GM21619 (cell line): ENCODE measurements at regions not wholly inside any gene's neighbourhood (a gene's known extent, or its start where the extent isn't known, plus 50 kb on each side); places are given as distances from the start of the nearest gene placed in this dataset.
"Not testable (repeated sequence)": the region's sequence is repeated elsewhere in the genome, so short reads cannot be mapped to it uniquely, and the experiment has no call there.

ENCODE experiments used
- ATAC-seq: cut with Tn5 transposase; IDR thresholded peaks from one replicate; pipeline ENCODE4 v1.9.1; 2021; ENCODE audit not compliant: unreplicated experiment

GRCh38 chr7:113030489-113030888, 56.1 kb downstream of the GPR85 start:
- no peak for ATAC-seq

DNA sequence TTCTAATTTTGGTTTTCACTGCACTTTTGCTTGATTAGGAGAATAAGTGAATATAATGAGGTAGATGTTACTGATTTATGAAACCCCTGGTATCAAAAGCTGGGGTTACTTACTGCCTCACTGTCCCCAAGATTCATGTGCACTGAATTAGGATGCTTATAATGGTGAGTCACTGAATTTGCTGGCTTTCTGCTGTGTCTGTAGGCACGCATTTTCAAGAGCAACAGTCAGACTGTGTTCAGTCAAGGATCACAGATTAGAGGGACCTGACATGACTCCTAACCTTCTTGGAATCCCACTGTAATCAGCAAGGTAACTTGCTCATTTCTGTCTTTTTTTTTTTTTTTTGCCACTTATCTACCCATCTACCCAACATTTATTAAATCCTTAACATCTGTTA, 59.7 kb downstream of the GPR85 start:
- no peak for ATAC-seq

GRCh38 chr7:113017144-113017857, 69.3 kb downstream of the GPR85 start:
- not testable (repeated sequence) for ATAC-seq

- ATAC-seq, result no peak
Observed at GRCh38 chr7:113015034-113015645, 71.5 kb downstream of the GPR85 start.

- ATAC-seq, result no peak
Observed at GRCh38 chr7:113013761-113014449, 72.7 kb downstream of the GPR85 start.

DNA sequence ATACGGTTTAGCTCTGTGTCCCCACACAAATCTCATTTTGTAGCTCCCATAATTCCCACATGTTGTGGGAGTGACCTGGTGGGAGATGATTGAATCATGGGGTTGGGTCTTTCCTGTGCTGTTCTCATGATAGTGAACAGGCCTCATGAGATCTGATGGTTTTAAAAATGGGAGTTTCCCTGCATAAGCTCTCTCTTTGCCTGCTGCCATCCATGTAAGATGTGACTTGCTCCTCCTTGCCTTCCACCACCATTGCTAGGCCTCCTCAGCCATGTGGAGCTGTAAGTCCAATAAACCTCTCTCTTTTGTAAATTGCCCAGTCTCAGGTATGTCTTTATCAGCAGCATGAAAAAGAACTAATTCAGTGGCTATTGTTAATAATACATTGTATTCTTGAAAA, 73.8 kb downstream of the GPR85 start:
- not testable (repeated sequence) for ATAC-seq

DNA sequence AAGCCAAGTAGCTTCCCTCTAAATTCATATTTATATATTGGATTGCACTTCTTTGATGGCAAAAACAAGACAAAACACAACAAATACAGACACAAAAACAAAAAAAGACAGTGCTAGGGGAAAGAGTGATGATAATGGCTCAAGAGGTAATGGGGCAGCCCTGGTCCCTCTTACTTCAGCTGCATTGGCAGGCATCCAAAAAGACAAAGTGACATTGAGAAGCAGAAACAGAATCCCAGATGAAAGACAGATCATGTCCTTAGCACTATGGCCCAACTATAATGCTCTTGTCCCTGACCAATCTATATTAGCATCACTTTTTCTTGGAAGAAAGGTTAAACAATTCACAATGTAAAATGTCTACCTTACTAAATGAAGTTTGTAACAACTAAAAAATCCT, 76.2 kb downstream of the GPR85 start:
- no peak for ATAC-seq

- no peak for ATAC-seq
Observed at GRCh38 chr7:113008755-113009154, 77.9 kb downstream of the GPR85 start.

DNA sequence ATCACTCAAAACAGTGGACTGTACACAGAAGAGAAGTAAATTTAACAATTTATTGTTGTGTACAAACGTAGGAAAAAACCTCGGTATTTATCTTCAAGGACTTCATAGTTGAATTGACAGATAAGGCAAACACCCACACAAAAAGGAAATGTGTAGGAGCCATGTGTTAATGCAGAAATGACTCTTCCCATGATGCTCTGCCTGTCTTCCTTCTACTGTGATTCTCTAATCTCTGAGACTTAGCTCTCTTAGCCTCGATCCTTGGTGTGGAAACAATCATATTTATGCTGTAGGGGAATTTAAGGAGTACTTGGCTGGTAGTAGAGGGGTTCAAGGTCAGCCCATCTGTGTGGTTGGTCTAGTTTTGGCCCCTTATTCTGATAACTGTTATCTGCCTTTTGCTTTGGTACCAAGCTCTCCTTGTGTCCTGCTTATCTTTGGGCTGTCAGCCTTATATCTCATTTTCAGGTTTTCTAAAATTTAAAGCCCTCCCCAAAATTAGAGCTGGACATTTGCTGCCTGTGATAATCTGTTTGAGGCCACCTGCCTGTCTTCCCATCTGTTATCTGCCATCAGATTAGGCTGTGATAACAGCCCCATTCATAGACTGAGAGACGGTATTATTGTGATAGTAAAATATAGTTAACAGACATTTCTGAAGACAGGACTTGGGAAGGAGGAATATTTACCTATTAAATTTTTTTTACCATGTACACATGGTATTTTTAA, 81.7 kb downstream of the GPR85 start:
- ATAC-seq, result no peak

GRCh38 chr7:113000316-113001020, 86.2 kb downstream of the GPR85 start:
- ATAC-seq, result no peak

DNA sequence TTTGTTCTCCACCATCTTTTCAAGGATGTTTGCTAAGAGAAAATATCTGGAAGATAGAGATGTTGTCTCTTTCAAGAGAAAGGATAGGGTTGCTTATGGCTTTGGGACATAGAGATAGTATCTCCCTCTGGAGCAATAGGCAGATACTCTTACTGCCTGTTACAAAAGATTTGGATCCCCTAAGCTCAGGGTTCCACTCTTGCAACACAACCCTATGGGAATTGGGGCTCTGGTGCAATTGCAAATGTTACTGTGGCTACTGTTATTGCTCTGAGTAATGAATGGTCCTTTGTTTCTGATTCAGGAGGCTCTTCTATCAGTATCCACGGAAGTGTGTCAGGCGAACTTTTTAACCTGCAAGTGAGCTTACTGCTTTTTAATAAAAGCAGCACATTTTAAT, 88.8 kb downstream of the GPR85 start:
- no peak for ATAC-seq

- ATAC-seq, result no peak
Observed at GRCh38 chr7:112996331-112996871, 90.2 kb downstream of the GPR85 start.

- ATAC-seq, result no peak
Observed at GRCh38 chr7:112995059-112995824, 91.4 kb downstream of the GPR85 start.

GRCh38 chr7:112994656-112995055, 92.0 kb downstream of the GPR85 start:
- ATAC-seq, result no peak

- ATAC-seq, result no peak
Observed at GRCh38 chr7:112990624-112991023, 96.0 kb downstream of the GPR85 start.

GRCh38 chr7:112989531-112989930, 97.1 kb downstream of the GPR85 start:
- no peak for ATAC-seq

- ATAC-seq, result no peak
Observed at GRCh38 chr7:112987171-112987570, 99.5 kb downstream of the GPR85 start.

DNA sequence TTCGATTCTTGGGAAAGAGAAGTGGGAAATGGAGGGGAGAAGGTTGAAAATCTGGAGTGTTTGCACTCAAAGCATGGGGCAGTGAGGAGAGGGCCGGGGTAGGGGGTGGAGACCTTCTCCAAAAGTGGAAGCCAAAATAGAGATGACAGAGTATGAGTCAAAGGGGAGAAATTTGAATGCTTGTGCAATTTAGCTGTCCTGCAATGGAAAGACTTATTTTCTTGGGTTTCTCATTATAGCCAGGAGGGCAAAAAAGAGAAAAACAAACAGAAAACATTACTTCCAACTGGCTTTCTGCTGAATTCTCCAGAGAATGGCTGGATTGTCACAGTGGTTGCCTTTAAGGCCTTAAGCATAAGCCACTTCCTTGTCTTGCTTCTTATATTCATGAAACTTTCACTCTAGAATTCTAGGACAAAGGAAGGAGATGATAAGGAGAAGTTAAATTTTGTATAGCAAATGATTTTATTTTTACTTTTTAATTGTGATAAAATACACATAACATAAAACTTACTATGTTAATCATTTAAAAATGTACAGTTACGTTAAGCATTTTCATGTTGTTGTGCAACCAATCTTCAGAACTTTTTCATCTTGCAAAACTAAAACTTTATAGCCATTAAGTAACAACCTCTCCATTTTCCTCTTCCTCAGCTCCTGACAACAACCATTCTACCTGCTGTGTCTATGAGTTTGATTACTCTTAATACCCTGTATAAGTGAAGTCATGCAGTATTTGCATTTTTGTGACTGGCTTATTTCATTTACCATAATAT, 100.2 kb downstream of the GPR85 start:
- ATAC-seq, result no peak

GRCh38 chr7:112985377-112985987, 101.1 kb downstream of the GPR85 start:
- no peak for ATAC-seq
